PC-3 (cell line): ENCODE measurements at regions not wholly inside any gene's neighbourhood (a gene's known extent, or its start where the extent isn't known, plus 50 kb on each side); places are given as distances from the start of the nearest gene placed in this dataset.

Experiments used
- ATAC-seq: fragments of 200-7000 bp; cut with Tn5 transposase; 2 replicates; pipeline ENCODE4 v1.9.1; 2020; ENCODE audit warnings: mild to moderate bottlenecking, moderate library complexity
- BruUV-seq: library from RNA; stranded (reverse); fragments of 400-500 nt; replicated peaks from 2 replicates; lab custom pipeline; 2021; lab: Mats Ljungman, UMichigan
- CTCF ChIA-PET: fragments of 300-600 bp; sonication (Branson Sonifier 250); formaldehyde crosslinking; loops from one replicate; lab custom pipeline; 2022; ENCODE audit warnings: antibody characterized with exemption; lab: Charles Lee
- POLR2A ChIA-PET: fragments of 300-600 bp; sonication (Branson Sonifier 250); formaldehyde crosslinking; loops from one replicate; lab custom pipeline; 2022; ENCODE audit warnings: antibody characterized with exemption; ENCODE audit not compliant: unreplicated experiment; lab: Charles Lee
- DNase-seq: peaks from one replicate; pipeline ENCODE4 v3.0.0-alpha.2; 2015
- H2AFZ ChIP-seq: fragments of 300-600 bp; sonication (generic); 2 replicates; pipeline ENCODE4 v1.6.0; 2016; ENCODE audit warnings: antibody characterized with exemption, low read length
- H3F3A ChIP-seq: fragments of 300-600 bp; sonication (generic); one replicate; pipeline ENCODE4 v1.6.0; 2017; ENCODE audit warnings: antibody characterized with exemption, low read length, control low read depth, mild to moderate bottlenecking; ENCODE audit not compliant: unreplicated experiment
- H3K27ac ChIP-seq: fragments of 300-600 bp; sonication (generic); 2 replicates; pipeline ENCODE4 v1.5.1; 2016; ENCODE audit warnings: mild to moderate bottlenecking, low read length
- H3K27me3 ChIP-seq: fragments of 300-600 bp; sonication (generic); 2 replicates; pipeline ENCODE4 v1.6.1; 2016; ENCODE audit warnings: low read length, mixed read lengths
- H3K36me3 ChIP-seq: fragments of 300-600 bp; sonication (generic); 2 replicates; pipeline ENCODE4 v1.6.1; 2016; ENCODE audit warnings: low read depth, mixed run types, low read length, mixed read lengths
- H3K4me1 ChIP-seq: fragments of 300-600 bp; sonication (generic); 2 replicates; pipeline ENCODE4 v1.5.1; 2016; ENCODE audit warnings: low read length; ENCODE audit not compliant: insufficient read depth
- H3K4me2 ChIP-seq: fragments of 300-600 bp; sonication (generic); 2 replicates; pipeline ENCODE4 v1.6.0; 2016; ENCODE audit warnings: low read length
- H3K4me3 ChIP-seq: fragments of 300-600 bp; sonication (generic); 2 replicates; pipeline ENCODE4 v1.5.1; 2016; ENCODE audit warnings: mild to moderate bottlenecking, low read length, mixed read lengths
- H3K79me2 ChIP-seq: fragments of 300-600 bp; sonication (generic); 2 replicates; pipeline ENCODE4 v1.6.1; 2017; ENCODE audit warnings: low read length, mixed read lengths
- H3K9ac ChIP-seq: fragments of 300-600 bp; sonication (generic); 2 replicates; pipeline ENCODE4 v1.6.0; 2016; ENCODE audit warnings: mild to moderate bottlenecking, low read length
- H3K9me2 ChIP-seq: fragments of 300-600 bp; sonication (generic); replicated peaks from 2 replicates; pipeline ENCODE4 v1.6.1; 2016; ENCODE audit warnings: mixed run types, low read length, mixed read lengths
- H3K9me3 ChIP-seq: fragments of 300-600 bp; sonication (generic); 2 replicates; pipeline ENCODE4 v1.6.1; 2016; ENCODE audit warnings: low read length, mixed read lengths
- H4K20me1 ChIP-seq: fragments of 300-600 bp; sonication (generic); 2 replicates; pipeline ENCODE4 v1.6.1; 2016; ENCODE audit warnings: low read length, mixed read lengths
- EZH2 ChIP-seq: fragments of 300-600 bp; sonication (generic); IDR thresholded peaks from one replicate; pipeline ENCODE4 v1.6.1; 2017; ENCODE audit warnings: antibody characterized with exemption, mild to moderate bottlenecking, low read length; ENCODE audit not compliant: unreplicated experiment
- EZH2phosphoT487 ChIP-seq: fragments of 300-600 bp; sonication (generic); IDR thresholded peaks from 2 replicates; pipeline ENCODE4 v1.6.1; 2018; ENCODE audit warnings: mild to moderate bottlenecking, antibody characterized with exemption, low read length, borderline replicate concordance
- intact Hi-C: fragments of 100-400 bp; cut with micrococcal nuclease; formaldehyde crosslinking; loops from 2 replicates; pipeline ENCODE4 v1.9.0; 2023
- TF ChIP-seq, protein P1 (sequence below): fragments of 300-600 bp; sonication (generic); conservative IDR thresholded peaks from 2 replicates; pipeline ENCODE4 v1.5.1; 2017; ENCODE audit warnings: antibody characterized with exemption, low read depth, mild to moderate bottlenecking, low read length

- Histone ChIP-seq H3F3A (no peaks in the 10 kb centered on the region), H3K9ac (no peak overlapping the region), H3K4me3 (no peak overlapping the region), H3K4me2 (no peak overlapping the region), H3K4me1 (no peaks in the 10 kb centered on the region), H3K27me3 (no peaks in the 10 kb centered on the region), H3K36me3 (no peaks in the 10 kb centered on the region), H2AFZ (no peak overlapping the region), H3K9me3 (no peaks in the 10 kb centered on the region), H3K79me2 (no peaks in the 10 kb centered on the region), H4K20me1 (no peaks in the 10 kb centered on the region), H3K27ac (no peak overlapping the region), H3K9me2 (no peaks in the 10 kb centered on the region)
- intact Hi-C loops: no loop called here
- POLR2A ChIA-PET: no interaction called here
- BruUV-seq: no TSS peak
- DNase-seq (no peak), ATAC-seq (no peak)
- CTCF ChIA-PET: no interaction called here
- no peak for TF ChIP-seq EZH2
- TF ChIP-seq EZH2phosphoT487: no peak
- TF ChIP-seq, protein P1, sequence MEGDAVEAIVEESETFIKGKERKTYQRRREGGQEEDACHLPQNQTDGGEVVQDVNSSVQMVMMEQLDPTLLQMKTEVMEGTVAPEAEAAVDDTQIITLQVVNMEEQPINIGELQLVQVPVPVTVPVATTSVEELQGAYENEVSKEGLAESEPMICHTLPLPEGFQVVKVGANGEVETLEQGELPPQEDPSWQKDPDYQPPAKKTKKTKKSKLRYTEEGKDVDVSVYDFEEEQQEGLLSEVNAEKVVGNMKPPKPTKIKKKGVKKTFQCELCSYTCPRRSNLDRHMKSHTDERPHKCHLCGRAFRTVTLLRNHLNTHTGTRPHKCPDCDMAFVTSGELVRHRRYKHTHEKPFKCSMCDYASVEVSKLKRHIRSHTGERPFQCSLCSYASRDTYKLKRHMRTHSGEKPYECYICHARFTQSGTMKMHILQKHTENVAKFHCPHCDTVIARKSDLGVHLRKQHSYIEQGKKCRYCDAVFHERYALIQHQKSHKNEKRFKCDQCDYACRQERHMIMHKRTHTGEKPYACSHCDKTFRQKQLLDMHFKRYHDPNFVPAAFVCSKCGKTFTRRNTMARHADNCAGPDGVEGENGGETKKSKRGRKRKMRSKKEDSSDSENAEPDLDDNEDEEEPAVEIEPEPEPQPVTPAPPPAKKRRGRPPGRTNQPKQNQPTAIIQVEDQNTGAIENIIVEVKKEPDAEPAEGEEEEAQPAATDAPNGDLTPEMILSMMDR: no peak
Observed at GRCh38 chr5:164350236-164350635, 844.8 kb downstream of the MAT2B start.

- CTCF ChIA-PET: no interaction called here
- Histone ChIP-seq H3K9ac (no peak overlapping the region), H3K27ac (no peak overlapping the region), H3F3A (no peaks in the 10 kb centered on the region), H3K79me2 (no peaks in the 10 kb centered on the region), H3K27me3 (no peaks in the 10 kb centered on the region), H3K9me3 (no peaks in the 10 kb centered on the region), H3K4me3 (no peak overlapping the region), H3K4me2 (no peak overlapping the region), H3K4me1 (no peaks in the 10 kb centered on the region), H3K9me2 (no peaks in the 10 kb centered on the region), H4K20me1 (no peaks in the 10 kb centered on the region), H2AFZ (no peak overlapping the region), H3K36me3 (no peaks in the 10 kb centered on the region)
- POLR2A ChIA-PET: no interaction called here
- no peak for TF ChIP-seq EZH2
- TF ChIP-seq, protein P1: no peak
- TF ChIP-seq EZH2phosphoT487: no peak
- BruUV-seq: no TSS peak
- intact Hi-C loops: no loop called here
- DNase-seq (no peak), ATAC-seq (no peak)
Observed at GRCh38 chr5:164351245-164351834, 845.9 kb downstream of the MAT2B start.

- BruUV-seq: no TSS peak
- TF ChIP-seq, protein P1: no peak
- no peaks in the 10 kb centered on the region for H3K79me2 ChIP-seq
- ChIA-PET POLR2A (no interaction called here), CTCF (no interaction called here)
- no peaks in the 10 kb centered on the region for H3K4me1 ChIP-seq
- no peaks in the 10 kb centered on the region for H3K9me2 ChIP-seq
- H3K27ac ChIP-seq: no peak overlapping the region
- no peak overlapping the region for H2AFZ ChIP-seq
- H3K9me3 ChIP-seq: 0 out of 2 replicates have a peak, but pooled peaks cover 3% of the 10 kb centered on the region
- H3K4me3 ChIP-seq: no peak overlapping the region
- H4K20me1 ChIP-seq: no peaks in the 10 kb centered on the region
- no peaks in the 10 kb centered on the region for H3K27me3 ChIP-seq
- intact Hi-C loops: no loop called here
- no peaks in the 10 kb centered on the region for H3K36me3 ChIP-seq
- ATAC-seq (no peak), DNase-seq (no peak)
- H3K4me2 ChIP-seq: no peak overlapping the region
- H3F3A ChIP-seq: no peaks in the 10 kb centered on the region
- H3K9ac ChIP-seq: no peak overlapping the region
Observed at GRCh38 chr5:164352695-164353094, 847.3 kb downstream of the MAT2B start.
